Activated T-helper 1 cell treated with anti-CD3 and anti-CD28 coated beads, Interleukin-12 subunit alpha, Interleukin-12 subunit beta, Interleukin-2, Interleukin-4 antibody, amounts not matched to agents 30 ng/mL and 10 ng/mL and 1 ng/mL, durations not matched to agents 14 hours and 24 hours and 36 hours (primary cell): ENCODE measurements at regions not wholly inside any gene's neighbourhood (a gene's known extent, or its start where the extent isn't known, plus 50 kb on each side); places are given as distances from the start of the nearest gene placed in this dataset.

Experiments used
- DNase-seq: peaks from one replicate; pipeline ENCODE4 v3.0.0; 2021; ENCODE audit warnings: low spot score
- H3K27ac Mint-ChIP-seq: one replicate; pipeline ENCODE4 v1.8.0; 2021; ENCODE audit warnings: mild to moderate bottlenecking, mixed read lengths
- H3K27me3 Mint-ChIP-seq: one replicate; pipeline ENCODE4 v1.8.0; 2022; ENCODE audit warnings: mild to moderate bottlenecking, moderate library complexity, mixed read lengths; ENCODE audit not compliant: insufficient read depth
- H3K36me3 Mint-ChIP-seq: one replicate; pipeline ENCODE4 v1.8.0; 2021; ENCODE audit warnings: low read depth, mixed read lengths
- H3K4me1 Mint-ChIP-seq: one replicate; pipeline ENCODE4 v1.8.0; 2021; ENCODE audit warnings: low read depth, mixed read lengths
- H3K4me3 Mint-ChIP-seq: one replicate; pipeline ENCODE4 v1.8.0; 2021; ENCODE audit warnings: mild to moderate bottlenecking, moderate library complexity, mixed read lengths
- H3K9me3 Mint-ChIP-seq: one replicate; pipeline ENCODE4 v1.8.0; 2021; ENCODE audit warnings: mixed read lengths
- intact Hi-C: fragments of 100-400 bp; cut with micrococcal nuclease; formaldehyde crosslinking; loops from one replicate; pipeline ENCODE4 v1.15.1; 2024

DNA sequence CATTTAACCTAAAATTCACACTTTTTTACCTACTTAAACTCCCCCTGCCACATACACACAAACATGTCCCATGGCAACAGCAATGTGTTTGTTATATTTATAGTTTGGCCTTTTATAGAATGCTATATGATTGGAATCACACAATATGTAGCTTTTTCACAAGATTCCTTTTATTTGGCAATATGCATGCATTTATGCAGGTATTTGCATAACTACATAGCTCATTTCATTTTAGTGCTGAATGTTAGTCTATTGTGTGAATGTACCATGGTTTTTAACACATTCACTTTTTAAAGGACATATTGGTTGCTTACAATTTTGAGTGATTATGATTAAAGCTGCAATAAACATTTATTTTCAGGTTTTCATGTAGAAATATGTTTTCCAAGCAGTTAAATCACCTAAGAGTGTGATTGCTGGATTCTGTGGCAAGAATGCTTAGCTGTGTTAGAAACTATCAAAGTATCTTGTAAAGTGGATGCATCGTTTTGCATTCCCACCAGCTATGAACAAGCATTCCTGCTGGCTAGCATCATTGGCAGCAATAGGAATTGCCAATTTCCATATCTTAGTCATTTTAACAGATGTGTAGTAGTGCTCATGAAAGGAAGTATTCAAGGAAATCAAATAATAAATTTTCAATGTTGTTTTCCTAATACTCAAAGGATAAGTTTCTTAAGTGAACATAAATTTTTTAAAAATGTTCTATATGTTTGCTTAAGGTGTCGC is 557.0 kb downstream of the SLITRK1 start:
- no peaks in the 10 kb centered on the region for H3K36me3 Mint-ChIP-seq
- no peak overlapping the region for H3K4me3 Mint-ChIP-seq
- no peaks in the 10 kb centered on the region for H3K27me3 Mint-ChIP-seq
- peaks cover 11% of the 10 kb centered on the region for H3K9me3 Mint-ChIP-seq
- H3K27ac Mint-ChIP-seq, result no peak overlapping the region
- intact Hi-C loops, result no loop called here
- DNase-seq, result no peak
- H3K4me1 Mint-ChIP-seq, result no peaks in the 10 kb centered on the region

DNA sequence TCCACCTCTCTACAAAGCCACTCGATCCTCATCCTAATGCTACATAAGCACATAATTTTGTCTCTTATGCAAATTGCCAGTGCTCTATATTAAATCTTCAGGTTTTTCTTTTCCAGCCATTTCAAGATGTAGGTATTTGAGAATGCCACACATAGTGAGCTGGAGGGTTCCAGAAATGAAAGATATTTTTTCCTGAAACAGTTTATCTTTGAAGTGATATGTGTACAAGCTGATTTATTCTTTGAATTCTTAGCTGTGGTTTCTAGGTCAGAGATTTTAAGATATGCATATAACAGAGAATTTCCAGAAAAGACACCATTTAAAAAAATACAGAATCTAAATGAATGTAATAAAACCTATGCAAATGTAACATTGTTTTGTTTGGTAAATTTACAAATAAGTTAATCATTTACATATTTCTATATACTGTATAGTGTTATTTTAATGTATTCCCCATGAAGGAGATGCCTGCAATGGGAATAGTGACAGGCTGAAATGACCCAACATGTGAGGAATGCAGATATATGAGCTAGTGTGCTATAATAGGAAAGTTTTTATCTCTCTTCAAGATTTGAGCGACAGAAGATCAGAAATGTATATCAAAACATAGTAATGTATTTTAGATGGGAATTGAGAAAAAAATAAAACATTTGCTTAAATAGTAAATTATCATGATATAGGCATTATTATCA is 570.2 kb downstream of the SLITRK1 start:
- no peaks in the 10 kb centered on the region for H3K36me3 Mint-ChIP-seq
- no peaks in the 10 kb centered on the region for H3K4me1 Mint-ChIP-seq
- no peak for DNase-seq
- H3K9me3 Mint-ChIP-seq, result peaks cover 4% of the 10 kb centered on the region
- H3K4me3 Mint-ChIP-seq, result no peak overlapping the region
- no peaks in the 10 kb centered on the region for H3K27me3 Mint-ChIP-seq
- intact Hi-C loops, result no loop called here
- H3K27ac Mint-ChIP-seq, result no peak overlapping the region

DNA sequence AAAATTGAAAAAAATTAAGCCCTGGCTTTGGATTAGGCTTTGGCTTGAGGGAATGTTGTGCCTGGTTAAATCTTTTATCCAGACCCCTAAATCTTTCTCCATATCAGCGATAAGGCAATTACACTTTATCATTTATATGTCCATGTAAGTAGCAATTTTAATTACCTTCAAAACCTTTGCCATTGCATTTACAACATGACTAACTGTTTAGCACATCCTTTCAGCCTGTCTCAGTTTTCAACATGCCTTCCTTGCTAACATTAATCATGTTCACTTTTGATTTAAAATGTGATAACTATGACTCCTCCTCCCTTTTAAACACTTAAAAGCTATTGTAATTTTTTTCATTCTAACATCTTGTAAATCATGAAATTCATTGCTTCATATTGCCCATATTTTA is 583.7 kb downstream of the SLITRK1 start:
- no peak overlapping the region for H3K4me3 Mint-ChIP-seq
- no peaks in the 10 kb centered on the region for H3K4me1 Mint-ChIP-seq
- DNase-seq, result no peak
- no peak overlapping the region for H3K27ac Mint-ChIP-seq
- H3K36me3 Mint-ChIP-seq, result no peaks in the 10 kb centered on the region
- no peaks in the 10 kb centered on the region for H3K27me3 Mint-ChIP-seq
- intact Hi-C loops, result no loop called here
- H3K9me3 Mint-ChIP-seq, result peaks cover 11% of the 10 kb centered on the region

DNA sequence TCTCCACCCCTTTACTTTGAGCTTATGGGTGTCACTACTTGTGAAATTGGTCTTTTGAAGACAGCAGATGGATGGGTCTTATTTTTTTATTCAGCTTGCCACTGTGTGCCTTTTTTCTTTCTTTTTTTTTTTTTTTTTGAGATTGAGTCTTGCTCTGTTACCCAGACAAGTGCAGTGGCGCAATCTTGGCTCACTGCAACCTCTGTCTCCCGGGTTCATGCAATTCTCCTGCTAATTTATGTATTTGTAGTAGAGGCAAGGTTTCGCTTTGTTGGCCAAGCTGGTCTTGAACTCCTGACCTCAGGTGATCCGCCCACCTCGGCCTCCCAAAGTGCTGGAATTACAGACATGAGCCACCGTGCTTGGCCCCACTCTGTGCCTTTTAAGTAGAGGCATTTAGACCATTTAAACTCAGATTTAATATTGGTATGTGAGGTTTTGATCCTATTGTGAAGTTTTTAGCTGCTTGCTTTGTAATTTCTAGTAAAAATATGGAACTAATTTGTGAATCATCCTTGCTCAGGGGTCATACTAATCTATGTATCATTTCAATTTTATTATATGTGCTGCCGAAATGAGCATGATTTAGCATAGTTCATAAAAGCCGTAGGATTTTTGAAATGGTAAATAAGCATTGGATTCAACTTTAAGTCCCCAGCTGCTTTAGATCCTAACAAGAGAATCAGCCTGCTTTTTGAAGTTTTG is 584.5 kb downstream of the SLITRK1 start:
- Mint-ChIP-seq H3K36me3 (no peaks in the 10 kb centered on the region), H3K4me1 (no peaks in the 10 kb centered on the region), H3K27me3 (no peaks in the 10 kb centered on the region), H3K27ac (no peak overlapping the region), H3K9me3 (peaks cover 15% of the 10 kb centered on the region), H3K4me3 (no peak overlapping the region)
- intact Hi-C loops, result no loop called here
- no peak for DNase-seq

DNA sequence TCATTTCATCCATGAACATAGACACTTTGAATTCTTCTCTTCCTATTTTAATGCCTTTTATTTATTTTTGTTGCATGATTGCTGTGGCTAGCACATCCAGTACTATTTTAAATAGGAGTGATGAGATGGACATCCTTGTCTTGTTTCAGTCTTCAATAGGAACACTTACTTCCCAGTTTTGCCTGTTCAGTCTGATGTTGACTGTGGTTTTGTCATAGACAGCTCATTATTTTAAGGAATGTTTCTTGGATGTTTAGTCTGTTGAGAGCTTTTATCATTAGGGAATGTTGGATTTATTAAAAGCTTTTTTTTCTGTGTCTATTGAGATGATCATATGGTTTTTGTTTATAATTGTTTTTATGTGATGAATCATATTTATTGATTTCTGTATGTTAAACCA is 586.6 kb downstream of the SLITRK1 start:
- Mint-ChIP-seq H3K27me3 (no peaks in the 10 kb centered on the region), H3K36me3 (no peaks in the 10 kb centered on the region)
- intact Hi-C loops, result no loop called here

DNA sequence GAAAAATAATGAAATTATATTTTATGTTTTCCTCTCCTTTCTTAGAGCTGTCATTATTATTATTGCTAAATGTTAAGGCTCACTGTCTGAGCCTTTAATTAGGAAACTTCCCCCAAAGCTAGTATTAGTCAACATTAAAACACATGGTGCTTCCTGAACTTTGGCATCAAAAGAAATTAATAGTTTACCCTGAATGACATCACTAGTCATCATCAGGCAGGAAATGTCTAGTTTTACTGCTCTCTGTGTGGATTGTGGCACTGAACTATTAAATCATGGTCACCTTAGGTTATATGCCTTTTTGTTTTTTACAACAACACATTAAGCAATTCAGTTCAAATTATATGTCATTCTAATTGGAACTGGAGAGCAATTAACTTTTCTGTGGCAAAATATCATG is 595.5 kb downstream of the SLITRK1 start:
- Mint-ChIP-seq H3K27ac (no peak overlapping the region), H3K27me3 (no peaks in the 10 kb centered on the region), H3K36me3 (no peaks in the 10 kb centered on the region)

More for the DNA sequence above, 586.6 kb downstream of the SLITRK1 start:
- peaks cover 15% of the 10 kb centered on the region for H3K9me3 Mint-ChIP-seq
- no peak for DNase-seq
- H3K4me1 Mint-ChIP-seq, result no peaks in the 10 kb centered on the region
- H3K4me3 Mint-ChIP-seq, result no peak overlapping the region
- no peak overlapping the region for H3K27ac Mint-ChIP-seq

DNA sequence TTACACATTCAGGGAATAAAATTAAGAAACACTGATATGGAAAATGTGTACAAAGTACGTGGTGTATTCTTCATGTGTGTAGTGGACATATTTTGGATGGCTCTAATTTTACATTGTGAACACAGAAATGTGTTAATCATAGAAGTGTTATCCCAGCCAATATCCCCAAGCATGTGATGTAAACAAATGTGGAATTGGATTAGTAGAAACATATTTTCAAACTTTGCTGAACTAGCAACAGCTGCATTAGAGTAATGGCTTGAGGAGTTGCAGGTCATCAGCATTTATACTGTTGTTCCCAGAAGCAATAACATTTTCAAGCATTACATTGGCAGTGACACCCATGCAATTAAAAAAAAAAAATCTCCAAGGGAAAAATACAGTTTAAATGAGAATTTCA is 600.6 kb downstream of the SLITRK1 start:
- H3K9me3 Mint-ChIP-seq, result peaks cover 3% of the 10 kb centered on the region
- no peaks in the 10 kb centered on the region for H3K36me3 Mint-ChIP-seq
- no peak overlapping the region for H3K4me3 Mint-ChIP-seq
- no peak overlapping the region for H3K27ac Mint-ChIP-seq
- no peaks in the 10 kb centered on the region for H3K4me1 Mint-ChIP-seq
- DNase-seq, result no peak
- no peaks in the 10 kb centered on the region for H3K27me3 Mint-ChIP-seq
- intact Hi-C loops, result no loop called here

More for the DNA sequence above, 595.5 kb downstream of the SLITRK1 start:
- H3K9me3 Mint-ChIP-seq, result no peaks in the 10 kb centered on the region
- intact Hi-C loops, result no loop called here
- no peaks in the 10 kb centered on the region for H3K4me1 Mint-ChIP-seq
- no peak overlapping the region for H3K4me3 Mint-ChIP-seq
- DNase-seq, result no peak

DNA sequence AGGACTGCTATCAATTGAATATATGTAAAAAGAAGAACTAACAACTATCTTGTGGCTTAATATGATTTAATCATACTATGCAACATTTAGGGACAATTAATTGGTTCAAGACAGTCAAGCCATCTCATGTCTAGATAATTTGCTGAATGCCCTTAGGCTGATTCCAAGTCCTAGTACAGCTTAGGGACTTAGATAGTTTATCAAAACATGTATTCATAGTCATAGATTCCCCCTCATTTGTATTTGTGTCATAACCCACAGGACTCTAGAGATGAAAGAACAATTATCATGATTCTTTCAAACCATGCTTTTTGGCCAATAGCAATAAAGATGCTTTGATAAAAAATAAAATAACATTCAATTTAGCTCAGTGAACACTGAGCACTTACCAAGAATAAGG is 607.6 kb downstream of the SLITRK1 start:
- Mint-ChIP-seq H3K27ac (no peak overlapping the region), H3K36me3 (no peaks in the 10 kb centered on the region), H3K27me3 (no peaks in the 10 kb centered on the region), H3K4me1 (no peaks in the 10 kb centered on the region), H3K9me3 (peaks cover 3% of the 10 kb centered on the region), H3K4me3 (no peak overlapping the region)
- DNase-seq, result no peak
- intact Hi-C loops, result no loop called here

DNA sequence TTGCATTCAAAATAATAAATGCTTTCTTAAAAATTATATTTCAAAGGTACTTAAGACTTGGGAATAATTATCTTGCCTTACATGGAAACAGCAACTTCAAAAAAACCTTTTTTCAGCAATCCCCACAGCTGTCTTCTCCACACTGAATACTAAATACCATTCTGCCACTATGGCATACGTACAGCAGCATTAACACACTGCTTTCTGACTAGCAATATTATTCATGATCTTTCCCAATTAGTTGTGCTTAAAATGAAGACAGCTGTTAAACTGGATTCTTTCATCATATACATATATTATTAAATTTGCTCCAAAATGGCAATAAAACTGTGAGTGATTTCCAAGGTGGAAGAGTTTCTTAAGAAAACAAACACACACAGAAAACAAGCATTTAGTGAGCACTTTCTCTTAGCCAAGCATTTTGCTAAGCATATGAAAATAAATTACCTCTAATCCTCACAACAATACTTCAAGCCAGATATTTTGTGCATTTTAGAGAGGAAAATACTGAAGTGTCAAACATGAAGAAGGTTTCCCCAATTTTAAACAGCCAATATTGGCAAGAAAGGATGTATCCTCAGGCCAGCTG is 609.5 kb downstream of the SLITRK1 start:
- no peaks in the 10 kb centered on the region for H3K27me3 Mint-ChIP-seq
- H3K4me3 Mint-ChIP-seq, result no peak overlapping the region
- no peak overlapping the region for H3K27ac Mint-ChIP-seq
- H3K9me3 Mint-ChIP-seq, result no peaks in the 10 kb centered on the region
- intact Hi-C loops, result no loop called here
- H3K4me1 Mint-ChIP-seq, result no peaks in the 10 kb centered on the region
- H3K36me3 Mint-ChIP-seq, result no peaks in the 10 kb centered on the region
- no peak for DNase-seq

DNA sequence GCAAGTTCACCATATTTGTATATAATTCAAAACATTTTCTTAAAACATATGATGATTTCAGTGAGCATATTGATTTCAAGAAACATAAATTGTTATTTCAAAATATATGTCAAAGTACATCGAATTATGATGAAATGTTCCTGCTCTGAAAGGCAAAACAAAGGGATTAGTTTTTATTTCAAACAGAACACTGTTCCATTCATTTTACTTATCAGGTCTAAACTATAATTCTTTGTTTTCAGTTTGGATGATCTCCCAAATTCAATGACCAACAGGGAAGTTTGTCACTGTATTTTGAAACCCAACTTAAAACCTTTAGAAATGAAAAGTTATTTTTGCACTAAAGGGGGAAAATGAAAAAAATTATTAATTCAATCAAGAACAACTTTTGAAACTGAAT is 610.2 kb downstream of the SLITRK1 start:
- H3K36me3 Mint-ChIP-seq, result no peaks in the 10 kb centered on the region
- DNase-seq, result no peak
- intact Hi-C loops, result no loop called here
- H3K4me3 Mint-ChIP-seq, result no peak overlapping the region
- H3K9me3 Mint-ChIP-seq, result peaks cover under 1% of the 10 kb centered on the region
- no peaks in the 10 kb centered on the region for H3K27me3 Mint-ChIP-seq
- H3K27ac Mint-ChIP-seq, result no peak overlapping the region
- no peaks in the 10 kb centered on the region for H3K4me1 Mint-ChIP-seq

DNA sequence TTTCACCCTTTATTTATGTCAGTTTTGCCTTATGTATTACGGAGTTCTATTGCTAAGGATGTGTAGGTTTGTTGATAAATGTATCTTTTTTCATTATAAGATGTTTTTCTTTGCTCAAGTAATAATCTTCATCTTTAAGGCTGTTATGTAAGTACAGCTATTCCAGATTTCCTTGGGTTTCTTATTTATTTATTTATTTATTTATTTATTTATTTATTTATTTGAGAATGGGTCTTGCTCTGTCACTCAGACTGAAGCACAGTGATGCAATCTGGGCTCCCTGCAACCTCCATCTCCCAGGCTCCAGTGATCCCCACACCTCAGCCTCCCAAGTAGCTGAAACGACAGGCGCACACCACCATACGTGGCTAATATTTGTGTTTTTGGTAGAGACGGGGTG is 617.0 kb downstream of the SLITRK1 start:
- no peak for DNase-seq
- Mint-ChIP-seq H3K27ac (no peak overlapping the region), H3K27me3 (no peaks in the 10 kb centered on the region), H3K36me3 (no peaks in the 10 kb centered on the region), H3K9me3 (peaks cover 15% of the 10 kb centered on the region), H3K4me3 (no peak overlapping the region), H3K4me1 (no peaks in the 10 kb centered on the region)
- intact Hi-C loops, result no loop called here

DNA sequence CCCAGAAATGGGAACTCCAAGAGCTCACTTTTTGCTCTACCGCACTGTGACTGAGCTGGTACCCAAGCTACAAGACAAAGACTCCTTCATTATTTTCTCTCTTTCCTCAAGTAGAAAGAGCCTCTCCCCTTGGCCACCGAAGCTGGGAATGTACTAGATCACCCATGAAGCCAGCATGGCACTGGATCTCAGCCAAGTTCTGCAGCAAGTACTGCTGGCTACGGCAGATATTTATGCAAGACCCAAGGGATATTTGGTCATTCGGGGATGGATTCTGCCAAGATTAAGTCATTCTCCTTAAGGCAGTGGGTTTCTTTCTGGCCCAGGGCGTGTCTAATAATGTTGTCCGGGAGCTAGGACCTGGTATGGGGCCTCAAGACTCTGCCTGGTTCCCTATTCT is 633.5 kb downstream of the SLITRK1 start:
- Mint-ChIP-seq H3K4me3 (no peak overlapping the region), H3K27ac (no peak overlapping the region), H3K36me3 (no peaks in the 10 kb centered on the region), H3K4me1 (no peaks in the 10 kb centered on the region), H3K9me3 (peaks cover 14% of the 10 kb centered on the region), H3K27me3 (no peaks in the 10 kb centered on the region)
- DNase-seq, result no peak
- intact Hi-C loops, result no loop called here

DNA sequence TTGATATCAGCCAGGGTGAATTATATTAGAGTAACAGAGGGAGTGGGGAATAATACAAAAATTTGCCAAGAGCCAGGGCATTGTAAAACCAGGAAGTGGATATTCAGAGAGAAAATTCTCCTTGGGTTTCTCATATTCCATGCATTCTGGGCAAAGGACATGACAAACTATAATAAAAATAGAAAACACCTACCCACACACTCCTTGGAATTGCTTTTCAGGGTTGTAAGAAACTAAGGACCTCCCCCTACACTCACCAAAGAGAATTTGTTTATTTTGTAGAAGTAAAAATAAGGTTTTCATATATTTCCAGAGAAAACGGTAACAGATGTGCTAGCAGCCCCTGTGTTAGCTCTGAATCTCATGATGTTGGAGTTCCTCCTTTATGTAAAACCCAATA is 649.6 kb downstream of the SLITRK1 start:
- no peaks in the 10 kb centered on the region for H3K36me3 Mint-ChIP-seq
- intact Hi-C loops, result no loop called here
- H3K4me3 Mint-ChIP-seq, result no peak overlapping the region
- DNase-seq, result no peak
- H3K4me1 Mint-ChIP-seq, result no peaks in the 10 kb centered on the region
- H3K27me3 Mint-ChIP-seq, result no peaks in the 10 kb centered on the region
- H3K27ac Mint-ChIP-seq, result no peak overlapping the region
- peaks cover 14% of the 10 kb centered on the region for H3K9me3 Mint-ChIP-seq
